Lower lobe of right lung (tissue), 2 donors: ENCODE measurements at regions not wholly inside any gene's neighbourhood (a gene's known extent, or its start where the extent isn't known, plus 50 kb on each side); places are given as distances from the start of the nearest gene placed in this dataset.

Source experiments
- ATAC-seq, 2 donors: fragments of 200-7000 bp; cut with Tn5 transposase; one replicate each; pipeline ENCODE4 v1.9.1; 2020 to 2022; ENCODE audit warnings: mild to moderate bottlenecking in 2 of 2, moderate library complexity in 2 of 2
- DNase-seq: peaks from one replicate; pipeline ENCODE4 v3.0.0-alpha.2; 2020
- H3K27ac ChIP-seq: fragments of 200-600 bp; one replicate; pipeline ENCODE4 v1.8.0; 2022
- H3K27me3 ChIP-seq: fragments of 200-600 bp; one replicate; pipeline ENCODE4 v1.8.0; 2022; ENCODE audit warnings: low read depth
- H3K36me3 ChIP-seq: fragments of 200-600 bp; one replicate; pipeline ENCODE4 v1.8.0; 2022; ENCODE audit warnings: mild to moderate bottlenecking
- H3K4me1 ChIP-seq: fragments of 200-600 bp; one replicate; pipeline ENCODE4 v1.8.0; 2022
- H3K4me3 ChIP-seq: fragments of 200-600 bp; one replicate; pipeline ENCODE4 v1.8.0; 2022; ENCODE audit warnings: mild to moderate bottlenecking
- H3K9me3 ChIP-seq: fragments of 200-600 bp; one replicate; pipeline ENCODE4 v1.8.0; 2022
- CTCF ChIP-seq: fragments of 200-600 bp; IDR thresholded peaks from one replicate; pipeline ENCODE4 v1.8.0; 2022; ENCODE audit warnings: antibody characterized with exemption, mild to moderate bottlenecking
- intact Hi-C: fragments of 100-400 bp; cut with DNase I; formaldehyde crosslinking; loops from one replicate; pipeline ENCODE4 v1.11.0; 2022
- donor health status: DM: no; HTN: yes; CAD: no; lungs with severe emphysema.

DNA sequence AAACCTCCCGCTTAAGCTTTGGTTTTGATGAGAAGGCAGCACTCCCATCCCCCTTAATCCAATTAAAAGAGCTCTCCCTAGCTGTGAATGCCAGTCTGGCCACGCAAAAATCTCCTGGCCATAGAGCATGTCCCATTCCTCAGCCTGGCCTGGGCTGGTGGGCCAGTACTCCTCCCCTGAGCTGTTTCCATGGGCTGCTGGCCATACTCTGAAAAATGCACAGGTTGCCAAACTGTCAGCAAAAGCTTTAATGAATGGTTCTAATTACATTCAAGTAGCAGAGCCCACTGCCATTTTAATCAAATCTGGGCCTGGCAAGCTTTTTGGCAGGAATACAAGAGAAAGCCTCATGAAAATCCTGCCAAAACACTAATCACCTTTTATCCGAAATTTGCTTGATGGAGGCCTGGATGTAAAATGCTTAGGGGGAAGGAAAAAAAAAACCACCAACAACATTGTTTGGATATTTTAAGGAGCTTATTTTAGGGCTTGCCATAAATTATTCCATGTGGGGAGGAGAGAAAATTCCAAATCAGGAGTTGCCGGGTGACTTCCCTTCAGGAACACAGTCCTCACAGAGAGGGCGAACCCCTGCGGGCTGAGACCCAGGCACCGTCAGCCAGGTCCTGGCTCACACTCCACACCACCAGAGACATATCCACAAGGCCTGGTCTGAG, 243.3 kb downstream of the SEC61B start:
- H3K9me3 ChIP-seq: no peaks in the 10 kb centered on the region
- no peak for DNase-seq
- no peak for ATAC-seq
- no peak overlapping the region for H3K4me3 ChIP-seq
- TF ChIP-seq CTCF: no peak
- no peaks in the 10 kb centered on the region for H3K4me1 ChIP-seq
- no peaks in the 10 kb centered on the region for H3K27me3 ChIP-seq
- intact Hi-C loops: no loop called here
- no peak overlapping the region for H3K27ac ChIP-seq
- no peaks in the 10 kb centered on the region for H3K36me3 ChIP-seq

DNA sequence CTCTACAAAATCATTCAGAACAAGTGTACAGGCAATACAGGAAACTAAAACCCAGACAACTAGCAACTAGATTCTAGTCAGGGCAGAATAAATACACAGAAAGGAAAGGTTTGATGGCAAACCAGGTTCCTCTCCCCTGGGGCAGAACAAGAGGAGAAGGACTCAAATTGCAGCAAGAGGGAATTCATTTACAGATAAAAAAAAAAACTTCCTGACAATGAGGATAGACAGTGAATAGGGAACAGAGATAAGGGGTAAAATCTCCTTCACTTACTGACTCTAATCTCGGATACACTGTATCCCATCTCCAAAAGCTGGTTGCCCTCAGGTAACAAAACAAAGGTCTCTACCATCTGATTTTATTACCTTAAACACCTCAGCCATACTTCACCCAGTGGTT, 244.0 kb downstream of the SEC61B start:
- TF ChIP-seq CTCF: no peak
- intact Hi-C loops: no loop called here
- Histone ChIP-seq H3K36me3 (no peaks in the 10 kb centered on the region), H3K4me1 (no peaks in the 10 kb centered on the region), H3K9me3 (no peaks in the 10 kb centered on the region), H3K27me3 (no peaks in the 10 kb centered on the region), H3K27ac (no peak overlapping the region), H3K4me3 (no peak overlapping the region)
- ATAC-seq (no peak), DNase-seq (no peak)

- intact Hi-C loops: no loop called here
- Histone ChIP-seq H3K4me1 (no peaks in the 10 kb centered on the region), H3K27ac (no peak overlapping the region), H3K4me3 (no peak overlapping the region), H3K9me3 (no peaks in the 10 kb centered on the region), H3K36me3 (no peaks in the 10 kb centered on the region), H3K27me3 (no peaks in the 10 kb centered on the region)
- no peak for TF ChIP-seq CTCF
- DNase-seq: no peak
- no peak for ATAC-seq
Measured at GRCh38 chr9:99466781-99467180, 244.7 kb downstream of the SEC61B start.

GRCh38 chr9:99471033-99471432, 249.0 kb downstream of the SEC61B start:
- DNase-seq: no peak
- no peak for ATAC-seq
- Histone ChIP-seq H3K4me3 (no peak overlapping the region), H3K27me3 (no peaks in the 10 kb centered on the region), H3K4me1 (no peaks in the 10 kb centered on the region), H3K36me3 (no peaks in the 10 kb centered on the region), H3K9me3 (no peaks in the 10 kb centered on the region), H3K27ac (no peak overlapping the region)
- intact Hi-C loops: no loop called here
- no peak for TF ChIP-seq CTCF

DNA sequence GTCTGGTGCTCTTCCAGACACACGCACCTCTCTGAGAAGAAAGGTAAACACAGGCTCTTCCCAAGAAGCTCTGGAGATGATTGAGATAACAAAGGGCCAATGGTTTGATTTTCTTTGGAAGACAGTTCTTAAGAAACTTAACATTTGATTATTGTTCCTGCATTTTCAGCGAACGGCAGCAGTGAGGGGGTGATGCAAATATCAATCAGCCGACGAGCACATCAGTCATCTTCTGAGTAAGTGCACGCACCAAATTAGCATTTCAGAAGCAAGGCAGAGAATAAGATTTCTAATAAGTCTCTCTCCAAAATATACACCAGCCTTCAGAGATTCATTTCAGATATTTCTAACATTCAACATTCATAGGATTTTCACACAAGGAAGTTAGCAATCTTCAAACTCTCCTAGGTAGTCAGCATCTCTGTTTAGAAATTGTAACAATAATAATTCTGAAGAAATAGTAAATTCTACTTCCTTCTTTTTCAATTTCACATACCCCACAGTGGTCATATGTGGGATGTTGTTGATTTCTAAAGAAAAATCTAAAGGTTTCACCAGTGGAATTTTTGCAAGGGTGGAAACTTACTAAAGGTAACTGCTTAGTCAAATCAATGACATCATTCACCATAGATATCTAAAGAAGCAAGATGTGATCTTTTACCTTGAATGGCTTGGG, 250.3 kb downstream of the SEC61B start:
- DNase-seq (no peak), ATAC-seq (no peak)
- Histone ChIP-seq H3K27me3 (no peaks in the 10 kb centered on the region), H3K4me3 (no peak overlapping the region), H3K9me3 (no peaks in the 10 kb centered on the region), H3K27ac (no peak overlapping the region), H3K36me3 (no peaks in the 10 kb centered on the region), H3K4me1 (no peaks in the 10 kb centered on the region)
- TF ChIP-seq CTCF: no peak
- intact Hi-C loops: no loop called here
